IMR-90 (cell line): ENCODE measurements at regions not wholly inside any gene's neighbourhood (a gene's known extent, or its start where the extent isn't known, plus 50 kb on each side); places are given as distances from the start of the nearest gene placed in this dataset.
"Not testable (repeated sequence)": the region's sequence is repeated elsewhere in the genome, so short reads cannot be mapped to it uniquely, and the experiment has no call there.

Experiments
- BHLHE40 ChIP-seq: fragments of 150-350 bp; IDR thresholded peaks from 2 replicates; pipeline ENCODE4 v1.6.1; 2016; ENCODE audit warnings: mild to moderate bottlenecking, low read depth, low read length
- CHD1 ChIP-seq: IDR thresholded peaks from 2 replicates; pipeline ENCODE4 v1.6.1; 2012; ENCODE audit warnings: low read depth, low read length, improper control_type of control experiment
- POLR2A ChIP-seq: IDR thresholded peaks from 2 replicates; pipeline ENCODE4 v1.6.1; 2012; ENCODE audit warnings: mild to moderate bottlenecking, low read depth, low read length
- RFX5 ChIP-seq: IDR thresholded peaks from 2 replicates; pipeline ENCODE4 v1.8.0; 2012; ENCODE audit warnings: low read depth, mild to moderate bottlenecking, low read length, moderate library complexity
- TF ChIP-seq, protein P1 (sequence below): conservative IDR thresholded peaks from 2 replicates; pipeline ENCODE4 v1.5.1; 2012; ENCODE audit warnings: mild to moderate bottlenecking, low read depth, low read length, improper control_type of control experiment
- TF ChIP-seq, protein P2 (sequence below): fragments of 150-350 bp; IDR thresholded peaks from 2 replicates; pipeline ENCODE4 v1.6.1; 2016; ENCODE audit warnings: low read depth, mild to moderate bottlenecking, low read length, moderate library complexity, borderline replicate concordance
- TF ChIP-seq, protein P3 (sequence below): fragments of 150-350 bp; IDR thresholded peaks from 2 replicates; pipeline ENCODE4 v1.6.1; 2017; ENCODE audit warnings: mild to moderate bottlenecking, antibody characterized with exemption, low read length, low read depth

DNA sequence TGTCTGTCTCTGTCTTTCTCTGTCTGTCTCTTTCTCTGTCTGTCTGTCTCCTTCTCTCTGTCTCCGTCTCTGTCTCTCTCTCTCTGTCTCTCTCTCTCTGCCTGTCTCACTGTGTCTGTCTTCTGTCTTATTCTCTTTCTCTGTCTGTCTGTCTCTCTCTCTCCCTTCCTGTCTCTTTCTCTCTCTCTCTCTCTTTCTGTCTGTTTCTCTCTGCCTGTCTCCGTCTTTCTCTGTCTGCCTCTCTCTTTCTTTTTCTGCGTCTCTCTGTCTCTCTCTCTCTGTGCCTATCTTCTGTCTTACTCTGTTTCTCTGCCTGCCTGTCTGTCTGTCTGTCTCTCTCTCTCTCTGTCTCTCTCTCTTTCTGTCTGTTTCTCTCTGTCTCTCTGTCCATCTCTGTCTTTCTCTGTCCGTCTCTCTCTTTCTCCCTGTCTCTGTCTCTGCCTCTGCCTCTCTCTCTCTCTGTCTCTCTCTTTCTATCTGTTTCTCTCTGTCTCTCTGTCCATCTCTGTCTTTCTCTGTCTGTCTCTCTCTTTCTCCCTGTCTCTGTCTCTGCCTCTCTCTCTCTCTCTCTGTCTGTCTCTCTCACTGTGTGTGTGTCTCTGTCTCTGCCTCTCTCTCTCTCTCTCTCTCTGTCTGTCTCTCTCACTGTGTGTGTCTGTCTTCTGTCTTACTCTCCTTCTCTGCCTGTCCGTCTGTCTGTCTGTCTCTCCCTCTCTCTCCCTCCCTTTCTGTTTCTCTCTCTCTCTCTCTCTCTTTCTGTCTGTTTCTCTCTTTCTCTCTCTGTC, 2291.8 kb upstream of the TPTE start:
- TF ChIP-seq, protein P1, sequence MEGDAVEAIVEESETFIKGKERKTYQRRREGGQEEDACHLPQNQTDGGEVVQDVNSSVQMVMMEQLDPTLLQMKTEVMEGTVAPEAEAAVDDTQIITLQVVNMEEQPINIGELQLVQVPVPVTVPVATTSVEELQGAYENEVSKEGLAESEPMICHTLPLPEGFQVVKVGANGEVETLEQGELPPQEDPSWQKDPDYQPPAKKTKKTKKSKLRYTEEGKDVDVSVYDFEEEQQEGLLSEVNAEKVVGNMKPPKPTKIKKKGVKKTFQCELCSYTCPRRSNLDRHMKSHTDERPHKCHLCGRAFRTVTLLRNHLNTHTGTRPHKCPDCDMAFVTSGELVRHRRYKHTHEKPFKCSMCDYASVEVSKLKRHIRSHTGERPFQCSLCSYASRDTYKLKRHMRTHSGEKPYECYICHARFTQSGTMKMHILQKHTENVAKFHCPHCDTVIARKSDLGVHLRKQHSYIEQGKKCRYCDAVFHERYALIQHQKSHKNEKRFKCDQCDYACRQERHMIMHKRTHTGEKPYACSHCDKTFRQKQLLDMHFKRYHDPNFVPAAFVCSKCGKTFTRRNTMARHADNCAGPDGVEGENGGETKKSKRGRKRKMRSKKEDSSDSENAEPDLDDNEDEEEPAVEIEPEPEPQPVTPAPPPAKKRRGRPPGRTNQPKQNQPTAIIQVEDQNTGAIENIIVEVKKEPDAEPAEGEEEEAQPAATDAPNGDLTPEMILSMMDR, result not testable (repeated sequence)
- not testable (repeated sequence) for TF ChIP-seq CHD1, RFX5, BHLHE40, POLR2A
- TF ChIP-seq, protein P2, sequence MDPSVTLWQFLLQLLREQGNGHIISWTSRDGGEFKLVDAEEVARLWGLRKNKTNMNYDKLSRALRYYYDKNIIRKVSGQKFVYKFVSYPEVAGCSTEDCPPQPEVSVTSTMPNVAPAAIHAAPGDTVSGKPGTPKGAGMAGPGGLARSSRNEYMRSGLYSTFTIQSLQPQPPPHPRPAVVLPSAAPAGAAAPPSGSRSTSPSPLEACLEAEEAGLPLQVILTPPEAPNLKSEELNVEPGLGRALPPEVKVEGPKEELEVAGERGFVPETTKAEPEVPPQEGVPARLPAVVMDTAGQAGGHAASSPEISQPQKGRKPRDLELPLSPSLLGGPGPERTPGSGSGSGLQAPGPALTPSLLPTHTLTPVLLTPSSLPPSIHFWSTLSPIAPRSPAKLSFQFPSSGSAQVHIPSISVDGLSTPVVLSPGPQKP, result not testable (repeated sequence)
- TF ChIP-seq, protein P3, sequence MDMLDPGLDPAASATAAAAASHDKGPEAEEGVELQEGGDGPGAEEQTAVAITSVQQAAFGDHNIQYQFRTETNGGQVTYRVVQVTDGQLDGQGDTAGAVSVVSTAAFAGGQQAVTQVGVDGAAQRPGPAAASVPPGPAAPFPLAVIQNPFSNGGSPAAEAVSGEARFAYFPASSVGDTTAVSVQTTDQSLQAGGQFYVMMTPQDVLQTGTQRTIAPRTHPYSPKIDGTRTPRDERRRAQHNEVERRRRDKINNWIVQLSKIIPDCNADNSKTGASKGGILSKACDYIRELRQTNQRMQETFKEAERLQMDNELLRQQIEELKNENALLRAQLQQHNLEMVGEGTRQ, result not testable (repeated sequence)
